OCI-LY7 (cell line): ENCODE measurements at regions not wholly inside any gene's neighbourhood (a gene's known extent, or its start where the extent isn't known, plus 50 kb on each side); places are given as distances from the start of the nearest gene placed in this dataset. TPM values are rescaled to one million over a fixed set of nuclear protein-coding genes. Genes with fewer than 3 reads are reported as not detected.

Experiments
- BruUV-seq: library from RNA; stranded (reverse); fragments of 400-500 nt; replicated peaks from 2 replicates; lab custom pipeline; 2021; lab: Mats Ljungman, UMichigan
- CTCF ChIA-PET: fragments of 300-600 bp; sonication (Branson Sonifier 250); formaldehyde crosslinking; loops from one replicate; lab custom pipeline; 2022; ENCODE audit warnings: antibody characterized with exemption; ENCODE audit not compliant: unreplicated experiment; lab: Charles Lee
- POLR2A ChIA-PET: fragments of 300-600 bp; sonication (Branson Sonifier 250); formaldehyde crosslinking; loops from one replicate; lab custom pipeline; 2022; ENCODE audit warnings: antibody characterized with exemption; lab: Charles Lee
- DNase-seq: peaks from one replicate; pipeline ENCODE4 v3.0.0-alpha.2; 2015; ENCODE audit warnings: low spot score
- H2AFZ ChIP-seq: fragments of 200-600 bp; sonication (generic), shearing (Covaris generic); 2 replicates; pipeline ENCODE4 v1.6.1; 2014; ENCODE audit warnings: mild to moderate bottlenecking, antibody characterized with exemption, low read length, moderate library complexity
- H3K27ac ChIP-seq: fragments of 200-600 bp; sonication (generic); 2 replicates; pipeline ENCODE4 v1.5.1; 2014; ENCODE audit warnings: mixed run types, low read depth, mild to moderate bottlenecking, moderate library complexity, low read length, inconsistent platforms; ENCODE audit not compliant: poor library complexity, severe bottlenecking
- H3K36me3 ChIP-seq: fragments of 200-600 bp; sonication (generic); 2 replicates; pipeline ENCODE4 v1.6.1; 2014; ENCODE audit warnings: mild to moderate bottlenecking, antibody characterized with exemption, low read length, moderate library complexity, mixed read lengths; ENCODE audit not compliant: insufficient read depth
- H3K4me1 ChIP-seq: fragments of 200-600 bp; sonication (generic); 2 replicates; pipeline ENCODE4 v1.5.1; 2014; ENCODE audit warnings: mild to moderate bottlenecking, low read length; ENCODE audit not compliant: insufficient read depth, poor library complexity, severe bottlenecking
- H3K4me2 ChIP-seq: fragments of 200-600 bp; sonication (generic); 2 replicates; pipeline ENCODE4 v1.6.1; 2014; ENCODE audit warnings: mild to moderate bottlenecking, low read length
- H3K4me3 ChIP-seq: fragments of 200-600 bp; sonication (generic); 2 replicates; pipeline ENCODE4 v1.5.1; 2014; ENCODE audit warnings: mild to moderate bottlenecking, low read depth, low read length; ENCODE audit not compliant: poor library complexity, severe bottlenecking
- H3K79me2 ChIP-seq: fragments of 200-600 bp; sonication (generic); 2 replicates; pipeline ENCODE4 v1.6.1; 2016; ENCODE audit warnings: low read depth, mild to moderate bottlenecking, low read length, moderate library complexity, mixed read lengths; ENCODE audit not compliant: insufficient read depth
- H3K9me2 ChIP-seq: fragments of 200-600 bp; sonication (generic); 2 replicates; pipeline ENCODE4 v1.6.1; 2016; ENCODE audit warnings: mild to moderate bottlenecking, low read length, mixed read lengths; ENCODE audit not compliant: insufficient read depth
- H3K9me3 ChIP-seq: fragments of 200-600 bp; sonication (generic); 2 replicates; pipeline ENCODE4 v1.6.1; 2014; ENCODE audit warnings: mild to moderate bottlenecking, mixed run types, low read length, mixed read lengths
- H4K20me1 ChIP-seq: fragments of 200-600 bp; sonication (generic); 2 replicates; pipeline ENCODE4 v1.6.1; 2014; ENCODE audit warnings: mild to moderate bottlenecking, antibody characterized with exemption, low read length, moderate library complexity, mixed read lengths; ENCODE audit not compliant: insufficient read depth
- EZH2phosphoT487 ChIP-seq: fragments of 200-600 bp; sonication (generic); IDR thresholded peaks from 2 replicates; pipeline ENCODE4 v1.6.1; 2018; ENCODE audit warnings: low read depth, borderline replicate concordance, mild to moderate bottlenecking, mixed run types, antibody characterized with exemption, low read length, moderate library complexity, mixed read lengths
- intact Hi-C: fragments of 100-400 bp; cut with micrococcal nuclease; formaldehyde crosslinking; loops from one replicate; pipeline ENCODE4 v1.10.0; 2022; ENCODE audit not compliant: unreplicated experiment
- small RNA-seq: library from RNA; depleted of rRNA; stranded (forward); fragments of <200 nt; gene quantifications from one replicate; pipeline ENCODE3, GENCODE V24; 2014
- TF ChIP-seq, protein P1 (sequence below): fragments of 200-600 bp; sonication (generic); conservative IDR thresholded peaks from 2 replicates; pipeline ENCODE4 v1.5.1; 2014; ENCODE audit warnings: mild to moderate bottlenecking, antibody characterized with exemption, low read length, moderate library complexity, mixed read lengths

DNA sequence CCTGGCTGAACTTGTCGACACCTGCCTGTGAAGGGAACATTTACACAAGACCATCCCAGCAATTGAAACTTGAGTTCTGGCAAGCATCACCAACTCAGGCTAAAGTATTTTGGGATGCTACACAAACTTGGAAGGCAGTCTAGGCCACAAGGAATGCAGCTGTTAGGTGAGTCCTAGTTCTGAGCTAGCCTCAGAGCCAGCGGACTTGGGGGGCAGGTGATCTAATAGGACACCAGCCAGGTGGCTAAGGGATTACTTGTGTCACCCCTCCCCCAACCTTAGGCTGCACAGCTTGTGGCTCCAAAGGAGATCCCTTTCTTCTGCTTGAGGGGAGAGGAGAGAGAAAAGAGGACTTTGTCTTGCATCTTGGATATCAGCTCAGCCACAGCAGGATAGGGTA is 62.3 kb upstream of the DKK2 start:
- BruUV-seq = no TSS peak
- Histone ChIP-seq H3K9me2 (no peaks in the 10 kb centered on the region), H4K20me1 (no peaks in the 10 kb centered on the region), H3K4me3 (no peak overlapping the region), H3K4me2 (no peak overlapping the region), H3K79me2 (no peaks in the 10 kb centered on the region), H3K4me1 (no peaks in the 10 kb centered on the region), H3K9me3 (no peaks in the 10 kb centered on the region), H3K27ac (no peak overlapping the region), H2AFZ (no peak overlapping the region), H3K36me3 (no peaks in the 10 kb centered on the region)
- DNase-seq = no peak
- POLR2A ChIA-PET = interaction anchor here (0.6 kb wide), 1 partner anchor 576 kb away, joined by 3 read pairs; no protein-coding TSS in a partner anchor
- intact Hi-C loops = no loop called here
- TF ChIP-seq, protein P1, sequence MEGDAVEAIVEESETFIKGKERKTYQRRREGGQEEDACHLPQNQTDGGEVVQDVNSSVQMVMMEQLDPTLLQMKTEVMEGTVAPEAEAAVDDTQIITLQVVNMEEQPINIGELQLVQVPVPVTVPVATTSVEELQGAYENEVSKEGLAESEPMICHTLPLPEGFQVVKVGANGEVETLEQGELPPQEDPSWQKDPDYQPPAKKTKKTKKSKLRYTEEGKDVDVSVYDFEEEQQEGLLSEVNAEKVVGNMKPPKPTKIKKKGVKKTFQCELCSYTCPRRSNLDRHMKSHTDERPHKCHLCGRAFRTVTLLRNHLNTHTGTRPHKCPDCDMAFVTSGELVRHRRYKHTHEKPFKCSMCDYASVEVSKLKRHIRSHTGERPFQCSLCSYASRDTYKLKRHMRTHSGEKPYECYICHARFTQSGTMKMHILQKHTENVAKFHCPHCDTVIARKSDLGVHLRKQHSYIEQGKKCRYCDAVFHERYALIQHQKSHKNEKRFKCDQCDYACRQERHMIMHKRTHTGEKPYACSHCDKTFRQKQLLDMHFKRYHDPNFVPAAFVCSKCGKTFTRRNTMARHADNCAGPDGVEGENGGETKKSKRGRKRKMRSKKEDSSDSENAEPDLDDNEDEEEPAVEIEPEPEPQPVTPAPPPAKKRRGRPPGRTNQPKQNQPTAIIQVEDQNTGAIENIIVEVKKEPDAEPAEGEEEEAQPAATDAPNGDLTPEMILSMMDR = no peak
- no peak for TF ChIP-seq EZH2phosphoT487
- CTCF ChIA-PET = no interaction called here

GRCh38 chr4:107094976-107095375 is 58.9 kb upstream of the DKK2 start:
- H3K79me2 ChIP-seq = no peaks in the 10 kb centered on the region
- H3K4me2 ChIP-seq = no peak overlapping the region
- ChIA-PET CTCF (no interaction called here), POLR2A (no interaction called here)
- H3K36me3 ChIP-seq = no peaks in the 10 kb centered on the region
- H4K20me1 ChIP-seq = no peaks in the 10 kb centered on the region
- H3K27ac ChIP-seq = no peak overlapping the region
- H3K4me1 ChIP-seq = no peaks in the 10 kb centered on the region
- no peaks in the 10 kb centered on the region for H3K9me3 ChIP-seq
- intact Hi-C loops = no loop called here
- DNase-seq = no peak
- no peak overlapping the region for H3K4me3 ChIP-seq
- no peak overlapping the region for H2AFZ ChIP-seq
- no peak for TF ChIP-seq EZH2phosphoT487
- TF ChIP-seq, protein P1 = no peak
- BruUV-seq = no TSS peak
- no peaks in the 10 kb centered on the region for H3K9me2 ChIP-seq

DNA sequence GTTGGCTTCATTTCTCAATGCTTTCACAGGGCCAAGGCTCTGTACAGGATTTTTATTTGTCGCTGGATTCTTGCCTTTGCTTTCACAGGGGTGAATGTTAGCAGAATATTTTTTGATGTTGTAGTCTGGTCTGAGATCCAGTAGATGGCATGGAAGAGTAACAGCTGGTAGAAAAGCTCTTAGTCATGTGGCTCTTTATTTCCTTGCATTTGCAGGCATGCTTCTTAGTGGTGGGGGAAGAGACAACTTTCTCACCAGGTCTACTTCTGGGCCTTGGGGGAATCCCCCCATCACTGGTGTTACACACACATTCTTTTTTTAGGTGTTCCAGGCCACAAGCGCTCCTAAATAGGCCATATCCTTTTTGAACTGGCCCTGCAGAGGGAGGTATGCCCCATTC is 58.2 kb upstream of the DKK2 start:
- Histone ChIP-seq H4K20me1 (no peaks in the 10 kb centered on the region), H3K79me2 (no peaks in the 10 kb centered on the region), H3K36me3 (no peaks in the 10 kb centered on the region), H3K4me2 (no peak overlapping the region), H3K4me1 (no peaks in the 10 kb centered on the region), H2AFZ (no peak overlapping the region), H3K9me3 (no peaks in the 10 kb centered on the region), H3K27ac (no peak overlapping the region), H3K9me2 (no peaks in the 10 kb centered on the region), H3K4me3 (no peak overlapping the region)
- no peak for TF ChIP-seq EZH2phosphoT487
- TF ChIP-seq, protein P1 = peak; percentile 43; the same call in 1 of the 2 replicates
- BruUV-seq = no TSS peak
- ChIA-PET POLR2A (no interaction called here), CTCF (no interaction called here)
- no peak for DNase-seq
- intact Hi-C loops = no loop called here

Small RNA genes in the stretch of these regions (small RNA-seq; reads per million reads assigned to genes)
- not detected for gene RNU6-551P
